ENCODE measurements at regions not wholly inside any gene's neighbourhood (a gene's known extent, or its start where the extent isn't known, plus 50 kb on each side); places are given as distances from the start of the nearest gene placed in this dataset.

- no peak for TF ChIP-seq CTCF (conservative IDR thresholded peaks at IDR 0.05; ENCODE audit: low read depth, low read length)
- no peaks in the 10 kb centered on the region for H3K4me1 ChIP-seq (ENCODE audit: low read depth, poor library complexity, severe bottlenecking)
- H3K4me2 ChIP-seq, result no peak overlapping the region
- no peaks in the 10 kb centered on the region for H4K20me1 ChIP-seq (ENCODE audit: insufficient read depth)
- H2AFZ ChIP-seq (ENCODE audit: low read depth), result no peak overlapping the region
- no peaks in the 10 kb centered on the region for H3K27me3 ChIP-seq (ENCODE audit: insufficient read depth, low read depth)
- no peak overlapping the region for H3K27ac ChIP-seq
- no peaks in the 10 kb centered on the region for H3K36me3 ChIP-seq (ENCODE audit: insufficient read depth)
- no peaks in the 10 kb centered on the region for H3K79me2 ChIP-seq (ENCODE audit: insufficient read depth, low read depth)
- no peak overlapping the region for H3K4me3 ChIP-seq (IDR thresholded peaks at IDR 0.05; ENCODE audit: insufficient read depth, low read depth, low read length)
- no peak overlapping the region for H3K9ac ChIP-seq
These were observed 187.3 kb upstream of the RMST start for GRCh38 chr12:97275256-97275655.

- no peak overlapping the region for H3K9ac ChIP-seq
- H3K4me3 ChIP-seq (IDR thresholded peaks at IDR 0.05; ENCODE audit: insufficient read depth, low read depth, low read length), result no peak overlapping the region
- no peak overlapping the region for H3K4me2 ChIP-seq
- H3K27ac ChIP-seq, result no peak overlapping the region
- no peaks in the 10 kb centered on the region for H3K4me1 ChIP-seq (ENCODE audit: low read depth, poor library complexity, severe bottlenecking)
- TF ChIP-seq CTCF (conservative IDR thresholded peaks at IDR 0.05; ENCODE audit: low read depth, low read length), result no peak
- no peak overlapping the region for H2AFZ ChIP-seq (ENCODE audit: low read depth)
- H3K36me3 ChIP-seq (ENCODE audit: insufficient read depth), result no peaks in the 10 kb centered on the region
- no peaks in the 10 kb centered on the region for H3K27me3 ChIP-seq (ENCODE audit: insufficient read depth, low read depth)
- H4K20me1 ChIP-seq (ENCODE audit: insufficient read depth), result no peaks in the 10 kb centered on the region
- H3K79me2 ChIP-seq (ENCODE audit: insufficient read depth, low read depth), result no peaks in the 10 kb centered on the region
These were observed 186.6 kb upstream of the RMST start for GRCh38 chr12:97275728-97276590.

GRCh38 chr12:97276661-97277429 lies 185.8 kb upstream of the RMST start:
- Histone ChIP-seq H2AFZ (ENCODE audit: low read depth) (no peak overlapping the region), H3K4me1 (ENCODE audit: low read depth, poor library complexity, severe bottlenecking) (no peaks in the 10 kb centered on the region), H4K20me1 (ENCODE audit: insufficient read depth) (no peaks in the 10 kb centered on the region), H3K9ac (no peak overlapping the region), H3K79me2 (ENCODE audit: insufficient read depth, low read depth) (no peaks in the 10 kb centered on the region), H3K27me3 (ENCODE audit: insufficient read depth, low read depth) (no peaks in the 10 kb centered on the region), H3K27ac (no peak overlapping the region), H3K36me3 (ENCODE audit: insufficient read depth) (no peaks in the 10 kb centered on the region), H3K4me3 (IDR thresholded peaks at IDR 0.05; ENCODE audit: insufficient read depth, low read depth, low read length) (no peak overlapping the region), H3K4me2 (no peak overlapping the region)
- no peak for TF ChIP-seq CTCF (conservative IDR thresholded peaks at IDR 0.05; ENCODE audit: low read depth, low read length)

GRCh38 chr12:97283297-97283696 lies 179.3 kb upstream of the RMST start:
- Histone ChIP-seq H3K27me3 (ENCODE audit: insufficient read depth, low read depth) (no peaks in the 10 kb centered on the region), H4K20me1 (ENCODE audit: insufficient read depth) (no peaks in the 10 kb centered on the region), H3K4me2 (no peak overlapping the region), H3K79me2 (ENCODE audit: insufficient read depth, low read depth) (no peaks in the 10 kb centered on the region), H3K9ac (no peak overlapping the region), H3K4me3 (IDR thresholded peaks at IDR 0.05; ENCODE audit: insufficient read depth, low read depth, low read length) (no peak overlapping the region), H3K4me1 (ENCODE audit: low read depth, poor library complexity, severe bottlenecking) (no peaks in the 10 kb centered on the region), H2AFZ (ENCODE audit: low read depth) (no peak overlapping the region), H3K27ac (no peak overlapping the region), H3K36me3 (ENCODE audit: insufficient read depth) (no peaks in the 10 kb centered on the region)
- TF ChIP-seq CTCF (conservative IDR thresholded peaks at IDR 0.05; ENCODE audit: low read depth, low read length), result 0 out of 2 replicates have a peak, but pooled peaks have one; percentile 13
